ENCODE measurements at regions not wholly inside any gene's neighbourhood (a gene's known extent, or its start where the extent isn't known, plus 50 kb on each side); places are given as distances from the start of the nearest gene placed in this dataset.

DNA sequence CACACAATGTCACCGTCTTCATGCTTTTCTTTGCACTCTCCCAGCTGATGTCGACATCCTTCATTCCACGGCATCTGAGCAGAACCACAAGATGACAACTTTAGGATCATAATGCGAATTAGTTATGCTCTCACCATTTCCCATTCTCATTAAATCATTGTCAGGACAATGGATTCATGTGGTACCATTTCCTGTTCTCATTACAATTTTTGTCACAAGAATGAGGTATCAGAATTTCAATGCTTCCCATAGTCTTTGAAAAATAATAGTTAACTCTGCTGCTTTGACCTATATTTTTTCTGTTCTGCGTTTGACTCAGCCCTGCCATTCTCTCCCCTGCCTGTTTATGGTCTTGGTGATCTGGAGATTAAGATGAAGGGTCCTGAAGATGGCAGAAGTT, 175.7 kb upstream of the MDFIC2 start:
- no peak for TF ChIP-seq EZH2 (IDR thresholded peaks at IDR 0.05; ENCODE audit: low read length)
- TF ChIP-seq, protein P1, sequence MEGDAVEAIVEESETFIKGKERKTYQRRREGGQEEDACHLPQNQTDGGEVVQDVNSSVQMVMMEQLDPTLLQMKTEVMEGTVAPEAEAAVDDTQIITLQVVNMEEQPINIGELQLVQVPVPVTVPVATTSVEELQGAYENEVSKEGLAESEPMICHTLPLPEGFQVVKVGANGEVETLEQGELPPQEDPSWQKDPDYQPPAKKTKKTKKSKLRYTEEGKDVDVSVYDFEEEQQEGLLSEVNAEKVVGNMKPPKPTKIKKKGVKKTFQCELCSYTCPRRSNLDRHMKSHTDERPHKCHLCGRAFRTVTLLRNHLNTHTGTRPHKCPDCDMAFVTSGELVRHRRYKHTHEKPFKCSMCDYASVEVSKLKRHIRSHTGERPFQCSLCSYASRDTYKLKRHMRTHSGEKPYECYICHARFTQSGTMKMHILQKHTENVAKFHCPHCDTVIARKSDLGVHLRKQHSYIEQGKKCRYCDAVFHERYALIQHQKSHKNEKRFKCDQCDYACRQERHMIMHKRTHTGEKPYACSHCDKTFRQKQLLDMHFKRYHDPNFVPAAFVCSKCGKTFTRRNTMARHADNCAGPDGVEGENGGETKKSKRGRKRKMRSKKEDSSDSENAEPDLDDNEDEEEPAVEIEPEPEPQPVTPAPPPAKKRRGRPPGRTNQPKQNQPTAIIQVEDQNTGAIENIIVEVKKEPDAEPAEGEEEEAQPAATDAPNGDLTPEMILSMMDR (optimal IDR thresholded peaks at IDR 0.05 in 1 of 3, IDR thresholded peaks at IDR 0.05 in 1 of 3, conservative IDR thresholded peaks at IDR 0.05 in 1 of 3; ENCODE audit: extremely low read depth in 1 of 3, insufficient read depth in 2 of 3, low read length in 3 of 3): no peak
- H3K27ac ChIP-seq (ENCODE audit: control insufficient read depth, insufficient read depth, low read length): no peak overlapping the region
- no peak overlapping the region for H3K4me3 ChIP-seq (ENCODE audit: control insufficient read depth in 2 of 3, extremely low read depth in 1 of 3, insufficient read depth in 2 of 3, low read depth in 1 of 3, low read length in 3 of 3)
- DNase-seq (ENCODE audit: low read depth, low spot score) (no peak), FAIRE-seq (no peak)
- H3K27me3 ChIP-seq (ENCODE audit: control insufficient read depth, extremely low read depth, insufficient read depth, low read length): peaks cover 14% of the 10 kb centered on the region
- H3K36me3 ChIP-seq (ENCODE audit: control insufficient read depth in 2 of 2, extremely low read depth in 1 of 2, insufficient read depth in 2 of 2, low read length in 2 of 2): no peaks in the 10 kb centered on the region
- H4K20me1 ChIP-seq (ENCODE audit: control insufficient read depth, extremely low read depth, insufficient read depth, low read length): no peaks in the 10 kb centered on the region
- H2AFZ ChIP-seq (ENCODE audit: control insufficient read depth, low read length): no peak overlapping the region
- no peaks in the 10 kb centered on the region for H3K79me2 ChIP-seq (ENCODE audit: control insufficient read depth, insufficient read depth, low read length)
- no peaks in the 10 kb centered on the region for H3K9me3 ChIP-seq (ENCODE audit: control insufficient read depth, low read depth, low read length)
- no peaks in the 10 kb centered on the region for H3K9me1 ChIP-seq (ENCODE audit: control insufficient read depth, extremely low read depth, insufficient read depth, low read length)
- H3K4me2 ChIP-seq (ENCODE audit: control insufficient read depth, extremely low read depth, insufficient read depth, low read depth, low read length): no peak overlapping the region
- no peaks in the 10 kb centered on the region for H3K4me1 ChIP-seq (ENCODE audit: control insufficient read depth, extremely low read depth, insufficient read depth, low read length)
- no peak overlapping the region for H3K9ac ChIP-seq (ENCODE audit: control insufficient read depth, extremely low read depth, insufficient read depth, low read length)
- dilution Hi-C loops (cut with MboI; ENCODE audit: extremely low pct_ligation_motif_present, low sequenced_read_pairs): no loop called here

DNA sequence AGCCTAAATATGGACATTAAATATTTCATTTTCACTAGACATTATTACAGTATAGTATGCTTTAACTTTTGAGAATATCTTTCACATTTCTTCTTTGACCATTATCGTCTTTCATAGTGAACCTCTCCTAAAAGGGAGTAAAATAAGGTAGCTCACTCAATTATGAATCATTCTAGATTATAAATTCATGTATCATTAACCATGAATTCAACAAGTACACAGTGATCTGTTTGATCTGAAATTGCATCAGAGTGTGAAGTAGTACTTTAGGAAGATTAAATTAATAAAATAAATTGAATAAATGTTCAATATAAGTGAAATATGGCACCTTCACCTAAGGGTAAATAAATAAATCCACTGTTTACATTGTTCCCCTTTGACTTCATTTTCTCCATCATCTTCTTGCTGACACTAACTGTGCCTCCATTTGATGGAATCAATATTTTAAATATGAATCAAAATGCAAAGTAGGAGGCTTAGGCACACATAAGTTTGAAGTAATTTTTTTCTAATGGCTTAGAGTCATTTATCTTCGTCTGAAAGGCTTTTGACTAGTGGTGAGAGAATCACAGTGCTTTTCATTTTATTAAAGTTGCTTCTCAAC, 174.1 kb upstream of the MDFIC2 start:
- Histone ChIP-seq H3K9me3 (ENCODE audit: control insufficient read depth, low read depth, low read length) (no peaks in the 10 kb centered on the region), H3K4me1 (ENCODE audit: control insufficient read depth, extremely low read depth, insufficient read depth, low read length) (no peaks in the 10 kb centered on the region), H3K27ac (ENCODE audit: control insufficient read depth, insufficient read depth, low read length) (no peak overlapping the region), H3K9me1 (ENCODE audit: control insufficient read depth, extremely low read depth, insufficient read depth, low read length) (no peaks in the 10 kb centered on the region), H3K27me3 (ENCODE audit: control insufficient read depth, extremely low read depth, insufficient read depth, low read length) (peaks cover 14% of the 10 kb centered on the region), H3K4me3 (ENCODE audit: control insufficient read depth in 2 of 3, extremely low read depth in 1 of 3, insufficient read depth in 2 of 3, low read depth in 1 of 3, low read length in 3 of 3) (no peak overlapping the region), H3K4me2 (ENCODE audit: control insufficient read depth, extremely low read depth, insufficient read depth, low read depth, low read length) (no peak overlapping the region), H2AFZ (ENCODE audit: control insufficient read depth, low read length) (no peak overlapping the region), H3K9ac (ENCODE audit: control insufficient read depth, extremely low read depth, insufficient read depth, low read length) (no peak overlapping the region), H3K36me3 (ENCODE audit: control insufficient read depth in 2 of 2, extremely low read depth in 1 of 2, insufficient read depth in 2 of 2, low read length in 2 of 2) (no peaks in the 10 kb centered on the region), H3K79me2 (ENCODE audit: control insufficient read depth, insufficient read depth, low read length) (no peaks in the 10 kb centered on the region), H4K20me1 (ENCODE audit: control insufficient read depth, extremely low read depth, insufficient read depth, low read length) (no peaks in the 10 kb centered on the region)
- FAIRE-seq (no peak), DNase-seq (ENCODE audit: low read depth, low spot score) (no peak)
- dilution Hi-C loops (cut with MboI; ENCODE audit: extremely low pct_ligation_motif_present, low sequenced_read_pairs): no loop called here
- no peak for TF ChIP-seq EZH2 (IDR thresholded peaks at IDR 0.05; ENCODE audit: low read length)
- TF ChIP-seq, protein P1 (optimal IDR thresholded peaks at IDR 0.05 in 1 of 3, IDR thresholded peaks at IDR 0.05 in 1 of 3, conservative IDR thresholded peaks at IDR 0.05 in 1 of 3; ENCODE audit: extremely low read depth in 1 of 3, insufficient read depth in 2 of 3, low read length in 3 of 3): no peak
